NK-92 (cell line): ENCODE measurements at regions not wholly inside any gene's neighbourhood (a gene's known extent, or its start where the extent isn't known, plus 50 kb on each side); places are given as distances from the start of the nearest gene placed in this dataset.
"Not testable (repeated sequence)": the region's sequence is repeated elsewhere in the genome, so short reads cannot be mapped to it uniquely, and the experiment has no call there.

Experiments
- DNase-seq: peaks from one replicate; lab custom pipeline; 2025; ENCODE audit not compliant: unreplicated experiment; lab: John Stamatoyannopoulos, UW

DNA sequence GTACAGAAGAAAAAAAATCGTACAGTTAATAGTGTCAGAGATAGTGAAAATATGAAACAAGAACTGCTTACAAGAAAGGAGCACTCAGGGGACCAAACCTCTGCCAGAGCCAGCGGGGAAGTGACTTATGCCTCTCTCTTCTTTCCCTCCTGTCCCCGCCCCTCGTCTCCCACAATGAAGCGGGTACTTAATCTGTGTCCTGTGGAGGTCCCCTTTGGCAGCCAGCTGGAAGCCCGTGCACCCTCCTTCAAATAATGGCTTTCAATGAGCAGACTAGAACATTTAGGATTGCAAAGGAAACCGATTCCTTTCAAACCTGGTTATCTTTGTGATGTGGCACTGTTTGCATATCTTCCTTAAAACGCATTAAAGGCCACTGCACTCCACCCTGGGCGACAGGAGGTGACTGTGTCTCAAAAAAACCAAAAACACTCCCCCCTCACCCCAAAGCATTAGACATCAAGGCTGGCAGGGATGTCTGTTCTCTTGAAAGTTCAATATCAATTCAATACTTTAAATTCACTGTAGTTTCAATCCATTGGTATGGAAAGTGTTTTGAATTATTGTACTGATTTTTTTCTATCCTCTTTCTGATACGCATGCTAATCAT lies 51.7 kb downstream of the PPIAL4C start:
- not testable (repeated sequence) for DNase-seq

DNA sequence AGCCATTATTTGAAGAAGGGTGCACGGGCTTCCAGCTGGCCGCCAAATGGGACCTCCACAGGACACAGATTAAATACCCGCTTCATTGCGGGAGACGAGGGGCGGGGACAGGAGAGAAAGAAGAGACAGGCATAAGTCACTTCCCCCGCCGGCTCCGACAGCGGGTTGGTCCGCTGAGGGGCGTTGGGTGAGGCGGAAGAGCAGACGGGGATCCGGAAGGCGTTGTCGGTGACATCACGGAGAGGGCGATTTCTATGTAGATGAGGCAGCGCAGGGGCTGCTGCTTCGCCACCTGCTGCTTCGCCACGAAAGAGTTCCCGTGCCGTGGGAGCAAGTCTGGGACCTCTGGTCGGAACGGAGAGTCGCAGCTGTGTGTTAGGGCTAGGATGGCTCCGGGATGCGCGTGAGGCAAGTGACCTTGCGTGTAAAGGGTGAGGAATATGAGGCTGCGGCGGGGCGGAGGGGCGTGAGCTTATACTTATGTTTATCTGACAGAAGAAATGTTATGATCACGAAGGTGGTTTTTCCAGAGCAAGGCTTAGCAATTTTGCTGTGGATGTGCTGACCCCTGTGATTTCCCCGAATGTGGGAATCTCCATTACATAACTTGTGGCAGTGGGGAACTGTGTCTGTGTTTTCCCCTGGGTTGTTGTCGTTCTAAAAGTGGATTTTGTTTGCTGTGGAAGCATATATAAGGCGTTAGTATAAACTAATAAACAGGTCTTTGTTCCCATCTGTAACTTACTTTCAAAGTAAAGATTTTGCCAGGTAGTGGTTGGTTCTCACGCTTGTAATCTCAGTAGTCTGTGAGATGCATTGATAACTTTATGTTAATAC lies 52.9 kb downstream of the PPIAL4C start:
- DNase-seq: peak; percentile 41

- not testable (repeated sequence) for DNase-seq
Observed at GRCh38 chr1:149638481-149638880, 54.8 kb downstream of the PPIAL4C start.

DNA sequence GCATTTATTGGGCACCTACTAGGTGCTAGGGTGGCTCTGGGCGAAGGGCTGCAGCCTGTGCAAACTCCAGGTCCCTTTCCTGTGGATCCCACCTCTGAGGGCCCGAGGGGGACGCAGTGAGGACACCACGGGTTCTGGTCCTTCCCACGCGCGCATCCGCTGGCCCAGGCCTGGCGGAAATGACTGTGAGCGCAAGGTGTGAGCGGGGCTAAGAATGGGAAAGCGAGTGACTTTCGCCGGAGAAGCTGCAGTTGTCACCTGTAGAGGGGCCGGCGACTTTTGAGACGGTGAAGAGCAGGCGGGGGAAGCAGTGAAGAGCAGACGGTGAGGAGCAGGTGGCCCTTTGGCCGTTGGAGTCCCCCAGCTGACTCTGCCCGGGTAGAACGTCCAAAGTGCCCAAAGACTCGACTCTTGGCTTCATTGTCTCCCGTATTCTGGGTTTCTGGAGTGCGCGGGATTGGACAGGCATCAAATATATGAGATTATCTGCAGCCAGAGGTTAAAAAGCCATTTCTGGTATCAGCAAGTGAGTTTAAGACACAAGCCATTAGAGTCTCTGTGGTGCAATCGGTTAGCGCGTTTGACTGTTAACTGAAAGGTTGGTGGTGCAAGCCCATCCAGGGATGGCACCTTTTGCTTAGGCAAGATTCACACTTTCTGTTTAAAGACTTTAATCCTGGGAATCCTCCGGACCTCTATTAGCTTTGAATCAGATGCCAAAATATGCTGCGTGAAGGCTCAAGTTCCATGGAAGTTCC lies 55.4 kb downstream of the PPIAL4C start:
- not testable (repeated sequence) for DNase-seq

DNA sequence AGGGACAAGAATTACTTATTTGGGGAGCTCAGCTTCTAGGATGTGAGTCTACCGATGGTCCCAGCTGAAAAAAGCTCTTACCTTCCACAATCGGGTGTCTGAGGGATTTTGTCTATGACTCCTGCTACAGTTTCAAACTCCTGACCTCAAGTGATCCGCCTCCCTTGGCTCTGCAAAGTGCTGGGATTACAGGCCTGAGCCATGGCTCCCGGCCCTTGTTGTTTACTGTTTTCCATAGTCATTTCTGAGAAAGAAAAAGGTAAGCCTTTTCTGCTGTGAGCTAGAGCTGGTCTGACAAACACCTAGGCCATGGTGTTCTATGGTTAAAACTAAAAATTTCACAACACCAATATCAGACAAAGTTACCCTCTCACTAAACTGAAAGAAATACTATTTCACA lies 57.5 kb downstream of the PPIAL4C start:
- not testable (repeated sequence) for DNase-seq

- not testable (repeated sequence) for DNase-seq
Observed at GRCh38 chr1:149644818-149645217, 61.2 kb downstream of the PPIAL4C start.

DNA sequence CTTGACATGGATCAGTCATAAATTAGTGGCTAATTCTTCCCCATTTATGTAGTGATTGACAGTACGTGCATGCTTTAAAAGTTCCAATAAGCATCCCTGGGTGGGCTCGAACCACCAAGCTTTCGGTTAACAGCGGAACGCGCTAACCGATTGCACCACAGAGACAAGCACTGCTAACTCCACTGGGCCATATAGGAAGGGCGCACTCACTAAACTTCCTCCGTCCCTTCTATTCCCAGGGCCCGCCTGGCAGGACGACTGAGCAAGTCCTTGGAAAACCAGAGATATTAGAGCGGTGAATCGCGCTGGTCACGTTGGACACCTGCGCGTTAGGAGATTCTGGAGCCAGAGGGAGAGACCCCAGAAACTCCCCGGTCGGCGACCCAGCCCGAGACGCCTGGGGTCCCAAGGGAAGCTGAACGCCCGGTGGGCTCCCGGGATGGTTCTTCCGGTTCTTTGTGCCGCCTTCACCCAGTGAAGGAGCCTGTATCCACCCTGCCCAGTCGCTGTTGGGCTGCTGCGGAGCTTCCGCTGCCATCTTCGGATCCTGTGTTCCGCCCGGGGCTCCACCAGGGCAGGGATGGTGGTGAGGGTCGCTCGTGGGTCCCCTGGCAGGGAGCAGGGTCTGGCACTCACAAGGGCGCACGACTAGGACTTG lies 62.8 kb downstream of the PPIAL4C start:
- not testable (repeated sequence) for DNase-seq

DNA sequence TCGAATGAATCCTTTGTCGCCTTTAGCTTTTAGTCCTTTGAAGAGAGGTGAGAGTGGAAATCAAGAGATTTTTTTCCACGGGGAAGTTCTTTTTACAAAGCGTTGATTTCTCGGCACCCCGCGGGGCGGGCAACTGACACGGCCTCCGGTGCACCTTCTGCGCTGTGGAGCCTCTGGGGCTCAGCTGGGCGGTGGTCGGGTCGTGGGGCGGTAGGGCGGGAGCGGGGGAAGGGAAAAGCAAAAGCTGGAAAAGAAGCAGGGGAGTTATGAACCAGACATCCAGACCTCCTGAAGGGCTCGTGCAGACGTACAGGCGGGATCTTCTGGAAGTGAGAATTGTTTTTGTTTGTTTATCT lies 63.3 kb downstream of the PPIAL4C start:
- not testable (repeated sequence) for DNase-seq

DNA sequence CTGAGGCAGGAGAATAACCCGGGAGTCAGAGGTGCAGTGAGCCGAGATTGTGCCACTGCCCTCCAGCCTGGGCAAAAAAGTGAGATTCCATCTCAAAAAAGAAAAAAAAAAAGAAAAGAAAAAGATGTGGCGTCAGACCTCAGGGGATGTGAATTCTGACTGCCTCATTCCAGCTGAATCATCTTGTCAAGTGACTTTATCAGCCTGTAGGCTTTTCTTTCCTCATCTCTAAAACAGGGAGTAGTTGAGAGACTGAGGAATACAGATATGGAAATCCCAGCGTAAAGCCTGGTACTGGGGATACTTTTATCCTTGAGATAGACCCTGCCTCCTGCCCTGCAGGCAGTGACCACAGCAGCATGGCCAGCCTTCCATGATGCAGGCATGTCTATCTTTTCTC lies 74.1 kb downstream of the PPIAL4C start:
- not testable (repeated sequence) for DNase-seq

GRCh38 chr1:149658175-149658574 lies 74.5 kb downstream of the PPIAL4C start:
- DNase-seq: not testable (repeated sequence)

- not testable (repeated sequence) for DNase-seq
Observed at GRCh38 chr1:149664624-149665023, 81.0 kb downstream of the PPIAL4C start.

- not testable (repeated sequence) for DNase-seq
Observed at GRCh38 chr1:149665033-149665432, 81.4 kb downstream of the PPIAL4C start.

- DNase-seq: not testable (repeated sequence)
Observed at GRCh38 chr1:149665528-149665927, 81.9 kb downstream of the PPIAL4C start.

DNA sequence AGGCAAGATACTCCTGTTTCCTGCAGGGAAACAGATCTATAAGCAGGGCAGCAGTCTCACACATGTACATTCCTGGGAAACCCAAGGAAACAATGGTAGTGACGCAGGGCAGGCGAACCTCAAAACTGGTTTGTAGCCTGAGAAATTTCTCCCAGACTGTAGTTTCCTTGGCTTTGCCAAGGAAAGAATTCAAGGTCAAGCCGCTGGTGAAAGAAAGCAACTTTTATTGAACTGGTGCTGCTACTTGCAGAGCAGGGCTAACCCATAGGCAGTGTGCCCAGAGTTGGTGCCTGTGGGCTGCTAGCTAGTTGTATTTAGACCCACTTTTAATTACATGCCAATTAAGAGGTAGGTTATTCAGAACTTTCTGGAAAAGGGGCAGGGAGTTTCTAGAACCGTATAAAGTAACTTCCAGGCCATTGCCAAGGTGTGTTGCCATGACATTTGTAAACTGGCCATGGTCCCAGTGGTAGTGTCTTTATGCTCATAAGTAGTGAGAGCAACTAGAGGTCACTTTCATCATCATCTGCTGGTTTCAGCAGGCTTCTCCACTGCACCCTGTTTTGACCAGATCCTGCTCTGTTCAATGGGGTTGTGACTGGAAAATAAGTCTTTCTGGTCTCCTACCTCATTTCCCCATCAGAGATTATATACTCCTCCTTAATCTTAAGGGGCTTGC lies 89.7 kb downstream of the PPIAL4C start:
- not testable (repeated sequence) for DNase-seq

- not testable (repeated sequence) for DNase-seq
Observed at GRCh38 chr1:149674921-149675320, 91.3 kb downstream of the PPIAL4C start.

DNA sequence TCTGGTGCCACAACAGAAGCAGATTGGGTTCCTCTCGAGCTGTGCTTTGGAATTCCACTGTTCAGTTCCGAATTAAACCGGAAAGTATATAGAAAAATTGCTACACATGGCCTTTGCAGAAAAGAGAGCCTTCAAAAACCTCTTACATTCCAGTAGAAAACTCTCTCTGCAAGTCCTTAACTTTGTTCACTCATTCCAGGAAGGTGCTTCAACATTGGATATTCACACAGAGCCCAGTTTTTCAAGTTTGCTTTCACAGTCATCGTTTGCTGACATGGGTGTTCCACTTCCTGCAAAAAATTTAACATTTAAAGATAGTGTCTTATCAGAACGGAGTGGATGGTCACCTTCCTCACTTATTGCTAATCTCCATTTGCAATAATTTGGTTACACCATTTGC lies 93.7 kb downstream of the PPIAL4C start:
- not testable (repeated sequence) for DNase-seq

DNA sequence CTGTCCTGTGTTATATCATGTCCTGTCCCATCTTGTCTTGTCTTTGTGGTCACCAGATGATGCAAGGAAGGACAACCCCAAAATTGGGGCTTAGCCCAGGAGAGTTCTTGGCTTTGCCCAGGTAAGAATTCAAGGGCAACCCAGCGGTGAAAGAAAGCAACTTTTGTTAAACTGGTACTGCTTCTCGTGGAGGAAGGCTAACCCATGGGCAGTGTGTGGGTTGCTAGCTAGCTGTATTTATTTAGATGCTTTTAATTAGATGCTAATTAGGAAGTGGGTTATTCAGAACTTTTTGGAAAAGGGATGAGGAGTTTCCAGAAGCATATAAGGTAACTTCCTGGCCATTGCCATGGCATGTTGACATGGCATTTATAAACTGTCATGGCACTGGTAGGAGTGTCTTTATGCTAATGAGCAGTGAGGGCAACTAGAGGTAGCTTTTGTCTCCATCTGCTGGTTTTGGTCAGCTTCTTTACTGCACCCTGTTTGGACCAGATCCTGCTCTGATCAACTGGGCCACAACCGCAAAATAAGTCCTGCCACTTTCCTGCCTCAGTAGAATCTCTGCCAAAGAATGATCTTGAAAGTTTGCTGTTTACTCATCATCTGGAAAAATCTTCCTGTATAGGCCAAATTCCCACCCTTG lies 95.8 kb upstream of the FCGR1A start:
- not testable (repeated sequence) for DNase-seq

- DNase-seq: not testable (repeated sequence)
Observed at GRCh38 chr1:149691399-149691798, 91.1 kb upstream of the FCGR1A start.

- DNase-seq: not testable (repeated sequence)
Observed at GRCh38 chr1:149692804-149693539, 89.5 kb upstream of the FCGR1A start.
